ENCODE measurements at regions not wholly inside any gene's neighbourhood (a gene's known extent, or its start where the extent isn't known, plus 50 kb on each side); places are given as distances from the start of the nearest gene placed in this dataset.

- no peaks in the 10 kb centered on the region for H3K79me2 ChIP-seq (ENCODE audit: insufficient read depth)
- DNase-seq, result no peak
- no peak overlapping the region for H3K27ac ChIP-seq
- WGBS, 2 experiments (ENCODE audit: low coverage in 1 of 2, low lambda C conversion rate in 2 of 2, missing lambda C conversion rate in 2 of 2), result 88 to 90% methylated on average over 8 of the region's 8 CpGs
- H3K36me3 ChIP-seq (ENCODE audit: low read depth), result no peaks in the 10 kb centered on the region
- no peak overlapping the region for H3K9ac ChIP-seq
- H3K9me2 ChIP-seq (ENCODE audit: insufficient read depth), result no peaks in the 10 kb centered on the region
- no peaks in the 10 kb centered on the region for H3K9me3 ChIP-seq (ENCODE audit: low read depth)
- H3K4me2 ChIP-seq (ENCODE audit: unreplicated experiment), result no peak overlapping the region
- no peak overlapping the region for H2AFZ ChIP-seq
- no peaks in the 10 kb centered on the region for H3K4me1 ChIP-seq (ENCODE audit: insufficient read depth)
- no peak for TF ChIP-seq EZH2phosphoT487 (IDR thresholded peaks at IDR 0.05; ENCODE audit: insufficient read depth, low read depth)
- TF ChIP-seq EZH2 (IDR thresholded peaks at IDR 0.05; ENCODE audit: insufficient read depth, poor library complexity, severe bottlenecking), result no peak
- H3K4me3 ChIP-seq, result no peak overlapping the region
- in situ Hi-C loops (cut with MboI), result no loop called here
- no peaks in the 10 kb centered on the region for H4K20me1 ChIP-seq (ENCODE audit: insufficient read depth)
- H3K27me3 ChIP-seq (replicated peaks; ENCODE audit: insufficient read depth), result 0 out of 2 replicates have a peak, but pooled peaks cover 7% of the 10 kb centered on the region
- H3F3A ChIP-seq (ENCODE audit: insufficient read depth), result no peaks in the 10 kb centered on the region
These were observed 94.8 kb upstream of the CNKSR3 start for GRCh38 chr6:154605178-154605881.

- 87 to 90% methylated on average over 7 of the region's 7 CpGs for WGBS, 2 experiments (ENCODE audit: low coverage in 1 of 2, low lambda C conversion rate in 2 of 2, missing lambda C conversion rate in 2 of 2)
- H3K4me2 ChIP-seq (ENCODE audit: unreplicated experiment), result no peak overlapping the region
- no peaks in the 10 kb centered on the region for H3F3A ChIP-seq (ENCODE audit: insufficient read depth)
- TF ChIP-seq EZH2 (IDR thresholded peaks at IDR 0.05; ENCODE audit: insufficient read depth, poor library complexity, severe bottlenecking), result no peak
- TF ChIP-seq EZH2phosphoT487 (IDR thresholded peaks at IDR 0.05; ENCODE audit: insufficient read depth, low read depth), result no peak
- in situ Hi-C loops (cut with MboI), result no loop called here
- no peaks in the 10 kb centered on the region for H3K79me2 ChIP-seq (ENCODE audit: insufficient read depth)
- no peak for DNase-seq
- no peaks in the 10 kb centered on the region for H3K4me1 ChIP-seq (ENCODE audit: insufficient read depth)
- no peaks in the 10 kb centered on the region for H3K9me3 ChIP-seq (ENCODE audit: low read depth)
- 0 out of 2 replicates have a peak, but pooled peaks cover 7% of the 10 kb centered on the region for H3K27me3 ChIP-seq (replicated peaks; ENCODE audit: insufficient read depth)
- no peak overlapping the region for H3K27ac ChIP-seq
- no peak overlapping the region for H2AFZ ChIP-seq
- H3K36me3 ChIP-seq (ENCODE audit: low read depth), result no peaks in the 10 kb centered on the region
- no peak overlapping the region for H3K9ac ChIP-seq
- no peaks in the 10 kb centered on the region for H3K9me2 ChIP-seq (ENCODE audit: insufficient read depth)
- no peak overlapping the region for H3K4me3 ChIP-seq
- no peaks in the 10 kb centered on the region for H4K20me1 ChIP-seq (ENCODE audit: insufficient read depth)
These were observed 95.4 kb upstream of the CNKSR3 start for GRCh38 chr6:154605882-154606370.

- H4K20me1 ChIP-seq (ENCODE audit: insufficient read depth), result no peaks in the 10 kb centered on the region
- H3K9ac ChIP-seq, result no peak overlapping the region
- in situ Hi-C loops (cut with MboI), result no loop called here
- no peak overlapping the region for H3K27ac ChIP-seq
- no peaks in the 10 kb centered on the region for H3F3A ChIP-seq (ENCODE audit: insufficient read depth)
- H3K36me3 ChIP-seq (ENCODE audit: low read depth), result no peaks in the 10 kb centered on the region
- TF ChIP-seq EZH2 (IDR thresholded peaks at IDR 0.05; ENCODE audit: insufficient read depth, poor library complexity, severe bottlenecking) (no peak), EZH2phosphoT487 (IDR thresholded peaks at IDR 0.05; ENCODE audit: insufficient read depth, low read depth) (no peak)
- H3K79me2 ChIP-seq (ENCODE audit: insufficient read depth), result no peaks in the 10 kb centered on the region
- DNase-seq, result no peak
- H3K4me2 ChIP-seq (ENCODE audit: unreplicated experiment), result no peak overlapping the region
- H2AFZ ChIP-seq, result no peak overlapping the region
- H3K27me3 ChIP-seq (replicated peaks; ENCODE audit: insufficient read depth), result 0 out of 2 replicates have a peak, but pooled peaks cover 7% of the 10 kb centered on the region
- H3K4me3 ChIP-seq, result no peak overlapping the region
- H3K4me1 ChIP-seq (ENCODE audit: insufficient read depth), result no peaks in the 10 kb centered on the region
- H3K9me3 ChIP-seq (ENCODE audit: low read depth), result no peaks in the 10 kb centered on the region
- WGBS, 2 experiments (ENCODE audit: low coverage in 1 of 2, low lambda C conversion rate in 2 of 2, missing lambda C conversion rate in 2 of 2), result 64 to 69% methylated on average over 9 of the region's 9 CpGs
- H3K9me2 ChIP-seq (ENCODE audit: insufficient read depth), result no peaks in the 10 kb centered on the region
These were observed 96.0 kb upstream of the CNKSR3 start for GRCh38 chr6:154606457-154606856.

- Histone ChIP-seq H3K9me2 (ENCODE audit: insufficient read depth) (no peaks in the 10 kb centered on the region), H4K20me1 (ENCODE audit: insufficient read depth) (no peaks in the 10 kb centered on the region), H3K27me3 (replicated peaks; ENCODE audit: insufficient read depth) (0 out of 2 replicates have a peak, but pooled peaks cover 7% of the 10 kb centered on the region), H3K4me2 (ENCODE audit: unreplicated experiment) (no peak overlapping the region), H3K79me2 (ENCODE audit: insufficient read depth) (no peaks in the 10 kb centered on the region), H3K36me3 (ENCODE audit: low read depth) (no peaks in the 10 kb centered on the region), H3K4me3 (no peak overlapping the region), H3K9ac (no peak overlapping the region), H3K27ac (no peak overlapping the region), H3K4me1 (ENCODE audit: insufficient read depth) (no peaks in the 10 kb centered on the region), H2AFZ (no peak overlapping the region), H3F3A (ENCODE audit: insufficient read depth) (no peaks in the 10 kb centered on the region), H3K9me3 (ENCODE audit: low read depth) (no peaks in the 10 kb centered on the region)
- TF ChIP-seq EZH2 (IDR thresholded peaks at IDR 0.05; ENCODE audit: insufficient read depth, poor library complexity, severe bottlenecking), result no peak
- no peak for TF ChIP-seq EZH2phosphoT487 (IDR thresholded peaks at IDR 0.05; ENCODE audit: insufficient read depth, low read depth)
- 60 to 63% methylated on average over 2 of the region's 2 CpGs for WGBS, 2 experiments (ENCODE audit: low coverage in 1 of 2, low lambda C conversion rate in 2 of 2, missing lambda C conversion rate in 2 of 2)
- no peak for DNase-seq
- in situ Hi-C loops (cut with MboI), result no loop called here
These were observed 96.4 kb upstream of the CNKSR3 start for GRCh38 chr6:154606860-154607259.

Data from GM23248 (cell line).